Astrocyte (in vitro differentiated cells and primary cell): ENCODE measurements at regions not wholly inside any gene's neighbourhood (a gene's known extent, or its start where the extent isn't known, plus 50 kb on each side); places are given as distances from the start of the nearest gene placed in this dataset.

Source experiments
- CTCF ChIP-seq: IDR thresholded peaks from 2 replicates; pipeline ENCODE4 v1.5.1; 2011; ENCODE audit warnings: low read depth, mild to moderate bottlenecking, inconsistent platforms, low read length, moderate library complexity; ENCODE audit not compliant: insufficient read depth
- EZH2 ChIP-seq: IDR thresholded peaks from 2 replicates; pipeline ENCODE4 v1.6.1; 2012; ENCODE audit warnings: mild to moderate bottlenecking, low read length, inconsistent platforms; ENCODE audit not compliant: insufficient read depth

GRCh38 chr16:51960931-51961330, 586.0 kb downstream of the TOX3 start:
- TF ChIP-seq CTCF (no peak), EZH2 (no peak)
